ENCODE measurements at regions not wholly inside any gene's neighbourhood (a gene's known extent, or its start where the extent isn't known, plus 50 kb on each side); places are given as distances from the start of the nearest gene placed in this dataset.

DNA sequence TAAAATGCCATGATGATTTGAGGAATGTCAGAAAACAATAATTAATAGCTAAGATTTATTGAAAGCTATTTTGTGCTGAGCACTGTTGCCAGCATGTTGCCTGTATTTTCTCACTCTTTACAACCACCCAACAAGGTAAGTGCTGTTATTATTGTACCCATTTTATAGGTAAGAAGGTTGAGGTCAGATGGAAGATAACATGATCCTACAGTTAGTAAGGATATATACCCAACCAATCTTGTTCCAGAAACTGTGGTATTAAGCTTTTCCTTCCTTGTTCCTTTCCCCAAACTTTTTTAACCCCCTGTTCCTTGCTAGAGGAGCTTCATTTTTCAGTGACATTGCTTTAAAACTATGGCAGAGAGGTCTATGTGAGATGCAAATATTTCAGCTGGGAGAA is 738.0 kb upstream of the ZEB2 start:
- TF ChIP-seq, protein P1, sequence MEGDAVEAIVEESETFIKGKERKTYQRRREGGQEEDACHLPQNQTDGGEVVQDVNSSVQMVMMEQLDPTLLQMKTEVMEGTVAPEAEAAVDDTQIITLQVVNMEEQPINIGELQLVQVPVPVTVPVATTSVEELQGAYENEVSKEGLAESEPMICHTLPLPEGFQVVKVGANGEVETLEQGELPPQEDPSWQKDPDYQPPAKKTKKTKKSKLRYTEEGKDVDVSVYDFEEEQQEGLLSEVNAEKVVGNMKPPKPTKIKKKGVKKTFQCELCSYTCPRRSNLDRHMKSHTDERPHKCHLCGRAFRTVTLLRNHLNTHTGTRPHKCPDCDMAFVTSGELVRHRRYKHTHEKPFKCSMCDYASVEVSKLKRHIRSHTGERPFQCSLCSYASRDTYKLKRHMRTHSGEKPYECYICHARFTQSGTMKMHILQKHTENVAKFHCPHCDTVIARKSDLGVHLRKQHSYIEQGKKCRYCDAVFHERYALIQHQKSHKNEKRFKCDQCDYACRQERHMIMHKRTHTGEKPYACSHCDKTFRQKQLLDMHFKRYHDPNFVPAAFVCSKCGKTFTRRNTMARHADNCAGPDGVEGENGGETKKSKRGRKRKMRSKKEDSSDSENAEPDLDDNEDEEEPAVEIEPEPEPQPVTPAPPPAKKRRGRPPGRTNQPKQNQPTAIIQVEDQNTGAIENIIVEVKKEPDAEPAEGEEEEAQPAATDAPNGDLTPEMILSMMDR (IDR thresholded peaks at IDR 0.05): no peak
- no peak for TF ChIP-seq POLR2A (IDR thresholded peaks at IDR 0.05)
